HG02798 (cell line): ENCODE measurements at regions not wholly inside any gene's neighbourhood (a gene's known extent, or its start where the extent isn't known, plus 50 kb on each side); places are given as distances from the start of the nearest gene placed in this dataset.
"Not testable (repeated sequence)": the region's sequence is repeated elsewhere in the genome, so short reads cannot be mapped to it uniquely, and the experiment has no call there.

Experiments
- ATAC-seq: cut with Tn5 transposase; IDR thresholded peaks from one replicate; pipeline ENCODE4 v1.9.1; 2021; ENCODE audit warnings: mild to moderate bottlenecking; ENCODE audit not compliant: unreplicated experiment, poor library complexity

DNA sequence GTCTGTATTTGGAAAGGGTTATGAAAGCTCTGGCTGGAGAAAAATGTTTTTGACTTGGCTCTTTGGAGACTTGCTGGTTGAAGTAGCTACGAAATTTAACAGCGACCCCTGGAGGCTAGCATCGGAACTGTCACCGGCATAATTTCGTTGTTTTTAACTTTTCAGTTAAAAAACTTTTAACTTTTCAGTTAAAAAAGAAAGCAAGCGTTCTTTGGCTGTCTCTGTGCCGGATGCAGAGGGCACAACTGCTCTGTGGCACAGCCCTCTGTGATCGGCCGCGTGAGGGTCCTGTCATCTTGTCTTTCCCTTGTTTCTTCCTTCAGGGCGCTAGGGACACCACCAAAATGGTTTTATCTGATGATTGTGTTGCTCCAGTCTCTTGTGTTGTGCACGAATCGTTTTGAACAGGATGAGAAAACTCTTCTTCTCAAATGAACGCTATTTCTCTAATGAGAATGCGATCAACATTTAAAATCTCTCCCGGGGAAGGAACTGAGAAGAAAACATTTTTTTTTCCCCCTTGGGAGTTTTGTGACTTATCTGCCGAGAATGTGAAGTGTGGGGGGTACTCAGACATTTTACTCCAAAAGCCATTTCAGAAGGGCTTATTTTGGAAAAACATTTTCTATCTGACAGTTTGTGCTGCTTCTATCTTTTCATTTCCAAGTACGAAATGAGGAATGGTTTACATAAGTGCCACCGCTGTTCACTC, 57.1 kb downstream of the ADCYAP1 start:
- ATAC-seq: no peak

DNA sequence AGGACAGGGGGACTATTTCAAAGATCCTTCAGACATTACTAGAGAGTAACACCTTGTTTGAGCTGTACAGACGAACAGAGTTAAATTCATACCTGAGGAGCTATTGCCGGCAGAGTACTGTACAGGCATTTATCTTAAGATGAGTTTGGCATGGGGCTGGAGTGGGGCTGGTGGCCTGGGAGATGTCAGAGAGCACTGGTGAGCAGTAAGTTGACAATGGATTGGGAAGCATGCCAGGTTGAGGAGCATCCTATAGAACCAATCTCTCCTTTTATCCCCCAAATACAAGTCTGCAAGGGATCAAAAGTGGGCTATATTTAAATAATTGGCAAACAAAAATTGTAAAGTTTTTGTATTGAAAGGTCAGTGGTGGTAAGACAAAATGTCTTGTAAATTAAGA, 58.6 kb downstream of the ADCYAP1 start:
- no peak for ATAC-seq

DNA sequence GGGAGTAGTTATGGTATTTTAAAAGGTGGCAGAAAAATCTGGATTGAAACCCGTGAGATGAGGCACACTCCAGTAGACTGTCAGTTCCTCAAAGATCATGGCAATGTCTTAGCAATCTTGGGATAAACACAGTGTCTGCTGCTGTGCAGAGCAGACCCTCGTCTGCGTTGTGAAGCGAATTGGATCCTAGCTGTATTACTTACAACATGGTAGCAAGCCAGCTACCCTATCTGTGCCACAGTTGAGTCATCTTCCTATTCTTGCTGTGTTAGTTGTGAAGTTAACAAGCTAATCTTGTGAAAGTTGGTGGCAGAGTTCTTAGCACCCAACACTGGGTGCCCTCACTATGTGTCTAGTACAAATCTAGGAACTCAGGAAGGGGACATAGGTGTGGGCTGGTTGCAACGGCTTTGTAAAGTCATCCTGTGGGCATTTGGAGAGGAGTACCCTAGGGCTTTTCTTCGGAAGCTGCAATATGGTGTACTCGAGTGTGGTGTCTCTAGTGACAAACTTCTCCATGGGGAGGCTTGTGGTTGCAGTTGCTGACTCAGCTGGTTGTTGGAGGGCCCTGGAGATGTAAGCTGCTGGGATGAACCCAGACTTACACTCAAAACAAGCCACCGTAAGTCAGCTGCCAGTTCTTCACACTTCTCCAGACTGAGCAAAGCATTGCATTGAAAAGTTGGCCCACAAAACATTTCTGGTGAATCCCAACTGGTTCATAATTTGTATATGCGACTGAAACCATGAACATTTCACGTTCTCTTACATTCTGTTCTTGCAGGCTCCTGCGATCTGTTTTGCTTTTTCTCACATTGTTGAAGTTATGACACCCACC, 61.5 kb downstream of the ADCYAP1 start:
- ATAC-seq: no peak

DNA sequence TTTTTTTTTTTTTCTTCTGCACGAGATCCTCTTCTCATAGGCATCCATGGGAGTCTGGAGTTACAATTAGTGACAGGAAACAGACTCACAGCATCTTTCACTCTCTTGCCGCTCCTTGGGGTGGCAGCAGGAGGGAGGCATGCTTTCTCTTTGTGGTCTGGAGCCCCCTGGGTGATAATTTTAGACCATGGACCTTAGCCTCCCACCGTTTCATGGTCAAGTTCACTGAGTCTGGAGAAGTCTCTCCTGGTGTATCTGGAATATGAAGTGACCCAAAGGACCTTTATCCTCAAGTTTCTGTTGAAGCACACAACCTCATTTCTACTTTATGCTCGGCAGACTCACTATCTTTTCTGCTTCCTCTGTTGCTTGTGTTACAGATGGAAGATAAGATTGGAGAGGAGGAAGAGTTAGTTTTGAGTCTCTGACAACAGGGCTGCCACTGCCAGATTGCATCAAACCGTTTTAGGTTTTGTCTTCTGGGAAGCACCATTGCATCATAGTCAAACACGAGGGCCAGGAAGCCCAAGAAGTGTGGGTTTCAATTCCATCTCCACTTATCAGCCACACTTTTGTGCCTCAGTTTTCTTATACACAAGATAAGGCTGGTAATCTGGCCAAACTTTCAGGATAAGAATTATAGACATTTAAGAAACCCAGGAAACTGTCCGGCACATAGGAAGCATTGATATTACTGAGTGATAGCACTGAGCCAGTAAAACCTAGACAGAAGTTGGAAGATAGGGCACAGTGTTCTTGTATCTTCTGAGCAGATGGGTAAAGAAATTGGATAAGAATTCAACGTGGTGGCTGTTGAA, 62.3 kb downstream of the ADCYAP1 start:
- no peak for ATAC-seq

DNA sequence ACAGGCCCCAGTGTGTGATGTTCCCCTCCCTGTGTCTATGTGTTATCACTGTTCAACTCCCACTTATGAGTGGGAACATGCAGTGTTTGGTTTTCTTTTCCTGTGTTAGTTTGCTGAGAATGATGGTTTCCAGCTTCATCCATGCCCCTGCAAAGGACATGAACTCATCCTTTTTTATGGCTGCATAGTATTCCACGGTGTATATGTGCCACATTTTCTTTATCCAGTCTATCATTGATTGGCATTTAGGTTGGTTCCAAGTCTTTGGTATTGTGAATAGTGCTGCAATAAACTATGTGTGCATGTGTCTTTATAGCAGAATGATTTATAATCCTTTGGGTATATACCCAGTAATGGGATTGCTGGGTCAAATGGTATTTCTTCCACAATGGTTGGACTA, 64.2 kb downstream of the ADCYAP1 start:
- ATAC-seq: not testable (repeated sequence)

DNA sequence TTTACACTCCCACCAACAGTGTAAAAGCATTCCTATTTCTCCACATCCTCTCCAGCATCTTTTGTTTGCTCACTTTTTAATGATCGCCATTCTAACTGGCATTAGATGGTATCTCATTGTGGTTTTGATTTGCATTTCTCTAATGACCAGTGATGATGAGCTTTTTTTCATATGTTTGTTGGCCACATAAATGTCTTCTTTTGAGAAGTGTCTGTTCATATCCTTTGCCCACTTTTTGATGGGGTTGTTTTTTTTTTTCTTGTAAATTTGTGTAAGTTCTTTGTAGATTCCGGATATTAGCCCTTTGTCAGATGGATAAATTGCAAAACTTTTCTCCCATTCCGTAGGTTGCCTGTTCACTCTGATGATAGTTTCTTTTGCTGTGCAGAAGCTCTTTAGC, 64.6 kb downstream of the ADCYAP1 start:
- ATAC-seq: not testable (repeated sequence)

DNA sequence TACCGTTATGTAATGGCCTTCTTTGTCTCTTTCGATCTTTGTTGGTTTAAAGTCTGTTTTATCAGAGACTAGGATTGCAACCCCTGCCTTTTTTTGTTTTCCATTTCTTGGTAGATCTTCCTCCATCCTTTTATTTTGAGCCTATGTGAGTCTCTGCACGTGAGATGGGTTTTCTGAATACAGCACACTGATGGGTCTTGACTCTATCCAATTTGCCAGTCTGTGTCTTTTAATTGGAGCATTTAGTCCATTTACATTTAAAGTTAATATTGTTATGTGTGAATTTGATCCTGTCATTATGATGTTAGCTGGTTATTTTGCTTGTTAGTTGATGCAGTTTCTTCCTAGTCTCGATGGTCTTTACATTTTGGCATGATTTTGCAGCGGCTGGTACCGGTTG, 69.9 kb downstream of the ADCYAP1 start:
- ATAC-seq: not testable (repeated sequence)

DNA sequence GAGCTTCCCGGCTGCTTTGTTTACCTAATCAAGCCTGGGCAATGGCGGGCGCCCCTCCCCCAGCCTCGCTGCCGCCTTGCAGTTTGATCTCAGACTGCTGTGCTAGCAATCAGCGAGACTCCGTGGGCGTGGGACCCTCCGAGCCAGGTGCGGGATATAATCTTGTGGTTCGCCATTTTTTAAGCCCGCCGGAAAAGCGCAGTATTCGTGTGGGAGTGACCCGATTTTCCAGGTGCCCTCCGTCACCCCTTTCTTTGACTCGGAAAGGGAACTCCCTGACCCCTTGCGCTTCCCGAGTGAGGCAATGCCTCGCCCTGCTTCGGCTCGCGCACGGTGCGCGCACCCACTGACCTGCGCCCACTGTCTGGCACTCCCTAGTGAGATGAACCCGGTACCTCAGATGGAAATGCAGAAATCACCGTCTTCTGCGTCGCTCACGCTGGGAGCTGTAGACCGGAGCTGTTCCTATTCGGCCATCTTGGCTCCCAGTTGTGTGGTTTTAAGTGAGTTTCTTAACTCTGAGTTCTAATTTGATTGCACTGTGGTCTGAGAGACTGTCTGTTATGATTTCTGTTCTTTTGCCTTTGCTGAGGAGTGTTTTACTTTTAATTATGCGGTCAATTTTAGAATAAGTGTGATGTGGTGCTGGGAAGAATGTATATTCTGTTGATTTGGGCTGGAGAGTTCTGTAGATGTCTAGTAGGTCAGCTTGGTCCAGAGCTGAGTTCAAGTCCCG, 71.9 kb downstream of the ADCYAP1 start:
- not testable (repeated sequence) for ATAC-seq

DNA sequence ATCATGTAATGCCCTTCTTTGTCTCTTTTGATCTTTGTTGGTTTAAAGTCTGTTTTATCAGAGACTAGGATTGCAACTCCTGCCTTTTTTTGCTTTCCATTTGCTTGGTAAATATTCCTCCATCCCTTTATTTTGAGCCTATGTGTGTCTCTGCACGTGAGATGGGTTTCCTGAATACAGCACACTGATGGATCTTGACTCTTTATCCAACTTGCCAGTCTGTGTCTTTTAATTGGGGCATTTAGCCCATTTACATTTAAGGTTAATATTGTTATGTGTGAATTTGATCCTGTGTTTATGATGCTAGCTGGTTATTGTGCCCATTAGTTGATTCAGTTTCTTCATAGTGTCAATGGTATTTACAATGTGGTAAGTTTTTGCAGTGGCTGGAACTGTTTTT, 72.7 kb downstream of the ADCYAP1 start:
- not testable (repeated sequence) for ATAC-seq

DNA sequence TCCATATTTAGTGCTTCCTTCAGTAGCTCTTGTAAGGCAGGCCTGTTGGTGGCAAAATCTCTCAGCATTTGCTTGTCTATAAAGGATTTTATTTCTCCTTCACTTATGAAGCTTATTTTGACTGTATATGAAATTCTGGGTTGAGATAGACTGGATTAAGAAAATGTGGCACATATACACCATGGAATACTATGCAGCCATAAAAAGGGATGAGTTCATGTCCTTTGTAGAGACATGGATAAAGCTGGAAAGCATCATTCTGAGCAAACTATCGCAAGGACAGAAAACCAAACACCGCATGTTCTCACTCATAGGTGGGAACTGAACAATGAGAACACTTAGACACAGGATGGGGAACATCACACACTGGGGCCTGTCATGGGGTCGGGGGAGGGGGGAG, 73.1 kb downstream of the ADCYAP1 start:
- not testable (repeated sequence) for ATAC-seq

DNA sequence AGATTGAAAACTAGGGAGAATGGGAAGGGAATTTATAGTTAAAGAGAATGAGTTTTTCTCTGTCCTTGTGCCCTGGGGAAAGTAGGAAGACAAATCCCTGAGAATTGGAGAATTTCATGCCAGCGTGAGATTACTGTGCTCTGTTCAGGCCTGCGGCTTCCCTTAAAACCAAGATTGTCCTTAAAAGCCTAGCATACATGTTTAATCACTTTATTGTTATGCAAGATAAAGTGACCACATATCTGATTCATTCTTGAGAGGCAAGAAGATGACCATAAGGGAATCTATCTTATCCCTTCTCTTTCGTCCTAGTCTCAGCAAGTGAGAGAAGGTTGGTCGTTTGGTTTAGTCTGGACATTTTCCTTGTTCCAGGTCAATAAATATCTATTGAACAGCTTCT, 75.9 kb downstream of the ADCYAP1 start:
- ATAC-seq: no peak

DNA sequence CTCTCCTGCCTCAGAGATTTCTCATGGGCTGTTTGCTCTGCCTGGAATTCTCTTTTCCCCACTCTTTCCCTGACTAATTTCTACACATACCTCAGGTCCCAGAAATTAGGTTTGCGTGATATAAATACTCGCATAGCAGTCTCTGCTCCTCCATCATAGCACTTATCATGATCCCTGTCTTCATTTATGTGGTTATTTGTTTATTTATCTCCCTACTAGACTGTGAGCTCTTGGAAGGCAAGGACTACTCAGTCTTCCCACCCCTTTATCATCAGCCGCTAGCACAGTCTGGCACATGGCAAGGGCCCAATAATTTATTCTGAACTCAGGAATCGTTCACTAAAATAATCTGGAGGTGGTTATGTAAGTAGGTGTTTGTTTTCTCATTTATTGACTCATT, 79.3 kb downstream of the ADCYAP1 start:
- no peak for ATAC-seq

DNA sequence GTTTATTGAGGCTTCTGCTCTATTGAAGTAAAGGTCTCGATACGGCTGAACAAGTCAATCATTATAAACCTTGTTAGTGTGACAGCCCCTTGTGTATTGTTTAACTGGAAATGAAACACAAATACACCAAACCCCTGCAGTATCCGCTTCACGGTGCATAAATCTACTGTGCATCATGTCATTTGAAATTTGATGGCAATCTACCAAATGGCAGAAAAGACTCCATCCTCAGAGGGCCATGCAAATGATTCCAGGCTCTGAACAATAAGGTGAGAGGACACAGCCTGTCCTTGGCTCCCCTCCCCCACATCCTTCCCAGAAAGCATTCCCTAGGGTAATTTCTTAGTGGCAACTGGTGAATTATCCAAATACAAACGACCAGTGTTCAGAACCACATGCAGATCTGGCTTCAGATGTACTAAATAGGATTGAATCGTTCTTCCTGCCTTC, 80.6 kb downstream of the ADCYAP1 start:
- no peak for ATAC-seq

DNA sequence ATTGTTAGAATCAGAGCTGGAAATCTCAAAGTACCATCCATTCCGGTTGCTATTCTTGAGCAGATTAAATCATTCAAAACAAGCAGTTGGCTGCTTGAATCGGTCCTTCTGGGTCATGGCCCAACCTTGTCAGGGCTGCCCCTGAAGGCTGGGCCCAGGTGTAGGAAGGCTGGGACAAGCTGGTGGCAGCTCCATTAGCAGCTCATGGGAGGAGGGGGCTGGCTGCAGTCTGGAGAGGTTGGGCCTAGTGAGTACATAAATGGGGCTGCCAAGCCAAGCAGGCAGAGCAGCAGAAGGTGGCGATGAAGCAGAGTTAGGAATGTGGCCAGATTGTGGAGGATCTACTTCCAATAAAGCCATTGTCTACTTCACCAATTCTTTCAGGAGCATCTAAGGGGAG, 81.4 kb downstream of the ADCYAP1 start:
- no peak for ATAC-seq

DNA sequence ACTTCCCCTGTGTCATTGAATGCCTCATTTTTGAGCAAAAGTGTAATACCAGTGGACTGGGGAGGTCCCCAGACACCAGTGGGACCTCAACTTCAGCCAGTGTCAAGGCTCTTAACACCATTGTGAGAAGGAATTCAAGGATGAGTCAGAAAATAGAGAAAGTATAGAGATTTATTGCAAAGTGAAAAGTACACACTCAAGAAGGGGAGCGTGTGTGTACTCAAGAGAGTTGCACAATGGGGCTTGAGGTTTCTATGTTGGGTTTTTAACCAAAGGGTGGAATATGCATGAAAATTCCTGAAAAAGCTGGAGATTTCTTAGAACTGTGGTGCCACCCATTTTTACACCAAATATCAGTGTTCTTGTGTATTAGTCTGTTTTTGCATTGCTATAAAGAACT, 81.9 kb downstream of the ADCYAP1 start:
- no peak for ATAC-seq

DNA sequence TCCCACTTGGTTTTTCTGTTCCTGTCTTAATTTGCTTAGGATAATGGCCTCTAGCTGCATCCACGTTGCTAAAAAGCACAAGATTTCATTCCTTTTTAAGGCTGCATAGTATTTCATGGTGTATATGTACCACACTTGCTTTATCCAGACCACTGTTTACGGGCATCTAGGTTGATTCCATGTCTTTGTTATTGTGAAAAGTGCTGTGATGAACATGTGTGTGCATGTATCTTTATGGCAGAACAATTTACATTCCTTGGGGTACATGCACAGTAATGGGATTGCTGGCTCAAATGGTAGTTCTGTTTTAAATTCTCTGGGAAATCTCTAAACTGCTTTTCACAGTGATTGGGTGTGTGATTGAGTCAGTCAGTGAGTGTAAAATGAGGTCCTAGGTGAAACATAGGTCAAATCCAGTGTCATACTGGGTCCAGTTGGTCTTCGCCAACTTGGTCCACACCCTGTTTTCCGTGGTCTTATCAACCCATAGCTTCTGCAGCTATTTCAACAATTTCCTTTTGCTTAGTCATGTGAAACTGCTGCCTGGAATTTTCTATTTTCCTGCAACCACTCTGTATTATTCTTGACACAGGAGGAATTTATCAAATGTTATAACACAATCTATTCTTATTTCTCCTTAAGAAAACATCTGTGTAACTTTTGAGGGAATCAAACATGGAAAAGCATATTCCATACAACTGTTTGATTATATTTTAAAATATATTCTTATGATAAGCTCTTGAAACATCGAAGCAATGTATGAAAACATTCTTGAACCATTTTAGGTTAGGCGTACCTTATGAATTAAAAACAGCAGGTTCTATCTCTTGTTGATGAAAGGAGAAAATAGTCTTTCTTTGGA, 82.9 kb downstream of the ADCYAP1 start:
- ATAC-seq: no peak

DNA sequence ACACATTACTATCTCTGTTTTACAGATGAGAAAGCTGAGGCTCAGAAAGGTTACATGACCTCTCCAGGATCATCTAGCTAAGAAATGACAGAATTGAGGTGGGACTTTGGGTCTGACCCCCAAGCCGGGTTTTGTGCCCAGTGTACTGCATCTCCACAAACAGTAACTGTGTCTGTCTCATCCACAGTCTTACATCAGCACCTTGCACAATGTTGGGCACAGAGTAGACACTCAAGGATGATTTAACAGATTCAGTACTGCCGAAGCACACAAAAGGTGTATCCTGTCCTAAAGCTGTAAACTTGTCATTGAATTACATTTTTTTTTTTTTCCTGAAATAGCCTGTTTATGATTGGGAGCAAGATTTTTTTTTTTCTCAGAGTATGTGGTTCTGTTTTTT, 84.8 kb downstream of the ADCYAP1 start:
- no peak for ATAC-seq

DNA sequence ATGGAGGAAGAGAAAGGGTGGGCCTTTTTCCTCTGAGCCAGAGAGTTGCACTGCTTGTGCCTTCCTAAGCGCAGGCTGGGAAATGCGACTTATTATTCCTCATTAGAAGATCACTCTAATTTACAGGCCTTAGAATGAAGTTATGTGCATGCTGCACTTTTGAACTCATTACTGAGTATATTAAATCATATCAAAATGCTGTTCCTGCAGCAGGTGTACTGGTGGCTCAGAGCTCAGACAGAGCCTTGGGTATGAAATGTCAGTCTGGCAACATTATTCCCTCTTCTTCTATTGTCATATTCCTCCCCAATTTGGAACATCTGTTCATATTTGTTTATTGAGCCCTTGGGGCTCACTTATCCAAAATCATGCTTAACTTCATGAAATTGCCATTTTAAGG, 85.5 kb downstream of the ADCYAP1 start:
- no peak for ATAC-seq

DNA sequence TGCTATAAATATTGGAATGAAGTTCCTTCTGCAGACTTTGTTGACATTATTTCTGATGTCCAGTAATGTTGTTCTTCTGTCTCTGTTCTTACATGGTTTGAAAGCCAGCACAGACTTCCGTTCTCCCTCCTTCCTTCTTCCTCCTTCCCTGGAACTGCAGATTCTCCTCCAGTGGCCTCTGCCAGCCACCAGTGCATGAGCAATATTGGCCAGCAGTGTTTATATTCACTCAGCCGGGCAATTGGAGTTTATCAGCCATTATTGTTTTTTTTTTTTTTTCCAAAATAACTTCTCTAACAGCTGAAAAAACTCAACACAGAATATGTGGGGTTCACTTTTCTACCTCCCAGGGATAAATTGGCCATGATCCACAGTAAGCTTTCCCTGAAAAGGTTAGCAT, 86.8 kb downstream of the ADCYAP1 start:
- ATAC-seq: no peak
